Body of pancreas (tissue), 4 donors: ENCODE measurements at regions not wholly inside any gene's neighbourhood (a gene's known extent, or its start where the extent isn't known, plus 50 kb on each side); places are given as distances from the start of the nearest gene placed in this dataset.

Experiments
- CTCF ChIP-seq, 7 experiments: fragments of 450-650 bp in 4 of 7; fragments of 200-600 bp in 3 of 7; sonication (generic) in 3 of 7; IDR thresholded peaks; one replicate each; pipeline ENCODE4 v1.5.1; 2016 to 2019; ENCODE audit warnings: antibody characterized with exemption in 7 of 7
- POLR2A ChIP-seq, 3 donors: fragments of 450-650 bp; IDR thresholded peaks; one replicate each; pipeline ENCODE4 v1.6.1; 2016; ENCODE audit warnings: antibody characterized with exemption in 3 of 3, mild to moderate bottlenecking in 2 of 3

DNA sequence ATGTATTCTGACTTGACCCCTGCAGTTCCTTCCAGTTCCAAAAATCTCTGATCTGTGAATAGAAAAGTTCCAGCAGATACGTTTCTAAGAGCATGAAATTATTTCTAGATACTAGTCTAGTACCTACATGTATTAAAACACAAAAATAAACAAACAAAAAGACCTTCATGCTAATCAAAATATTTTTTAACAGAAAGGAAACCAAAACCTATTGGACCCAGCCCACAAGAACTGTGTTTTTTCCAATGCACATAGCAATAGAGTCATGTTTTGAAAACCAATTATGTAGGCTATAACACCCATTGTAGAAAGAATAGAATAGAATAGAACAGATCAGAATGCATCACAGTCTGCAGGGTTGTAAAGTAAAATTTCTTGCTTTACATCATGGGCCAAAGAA, 158.6 kb upstream of the TNFAIP3 start:
- no peak for TF ChIP-seq CTCF (IDR thresholded peaks at IDR 0.05)
- TF ChIP-seq POLR2A (IDR thresholded peaks at IDR 0.05) = no peak
